ENCODE measurements at regions not wholly inside any gene's neighbourhood (a gene's known extent, or its start where the extent isn't known, plus 50 kb on each side); places are given as distances from the start of the nearest gene placed in this dataset.
"Not testable (repeated sequence)": the region's sequence is repeated elsewhere in the genome, so short reads cannot be mapped to it uniquely, and the experiment has no call there.

DNA sequence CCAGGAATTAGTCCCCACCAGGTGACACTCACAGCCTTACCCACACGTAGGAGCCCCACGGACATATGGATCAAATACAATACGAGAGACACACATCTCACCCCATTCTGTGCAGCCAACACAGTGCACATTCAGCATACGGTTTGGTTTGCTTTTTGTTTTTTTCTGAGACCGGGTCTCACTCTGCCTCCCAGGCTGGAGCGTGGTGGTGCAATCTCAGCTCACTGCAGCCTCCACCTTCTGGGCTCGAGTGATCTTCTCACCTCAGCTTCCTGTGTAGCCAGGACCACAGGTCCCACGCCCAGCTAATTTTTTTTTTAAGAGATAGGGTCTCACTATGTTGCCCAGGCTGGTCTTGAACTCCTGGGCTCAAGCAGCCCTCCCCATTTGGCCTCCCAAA lies 102.8 kb downstream of the POTEB start:
- not testable (repeated sequence) for H3K9me3 Mint-ChIP-seq; H3K4me1 Mint-ChIP-seq; H3K27ac Mint-ChIP-seq; H3K36me3 Mint-ChIP-seq (ENCODE audit: low read depth); ATAC-seq; DNase-seq; H3K27me3 Mint-ChIP-seq; H3K4me3 Mint-ChIP-seq

DNA sequence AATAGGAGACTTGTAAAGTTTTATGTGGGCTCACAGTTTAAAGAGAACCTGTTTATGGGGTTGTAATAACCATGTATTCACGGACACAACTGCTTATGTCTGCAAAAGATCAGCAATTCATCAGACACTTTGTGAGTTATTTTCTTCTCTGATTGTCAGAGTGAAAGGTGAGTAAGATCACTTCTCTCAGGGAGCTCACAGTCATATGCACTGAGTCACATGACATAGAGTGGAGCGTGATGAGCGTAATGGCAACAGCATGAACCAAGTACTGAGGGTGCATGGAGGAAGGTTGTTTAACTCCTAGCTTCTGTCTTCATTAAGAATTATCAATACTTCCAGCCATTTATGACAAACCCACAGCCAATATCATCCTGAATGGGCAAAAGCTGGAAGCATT lies 111.0 kb downstream of the POTEB start:
- not testable (repeated sequence) for H3K27me3 Mint-ChIP-seq; ATAC-seq; H3K27ac Mint-ChIP-seq; H3K36me3 Mint-ChIP-seq (ENCODE audit: low read depth); H3K4me1 Mint-ChIP-seq; H3K9me3 Mint-ChIP-seq; H3K4me3 Mint-ChIP-seq; DNase-seq

DNA sequence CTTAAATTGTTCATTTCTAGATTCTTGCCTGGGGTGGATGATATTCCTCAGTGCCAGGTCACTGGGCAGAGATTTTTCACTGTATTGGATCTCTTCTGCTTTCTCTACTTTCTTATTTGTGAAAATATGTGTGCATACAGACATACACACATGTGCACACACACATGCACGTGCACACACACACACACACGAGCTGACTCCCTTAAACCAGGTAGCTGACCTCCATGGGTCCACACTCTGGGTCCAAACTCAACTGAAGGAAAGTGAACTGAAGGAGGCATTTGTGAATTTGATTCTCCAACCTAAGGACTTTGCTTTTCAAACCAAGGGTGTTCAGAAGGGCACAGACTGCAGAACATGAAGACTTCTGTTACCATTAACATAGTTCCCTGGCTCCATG lies 113.8 kb downstream of the POTEB start:
- H3K4me3 Mint-ChIP-seq; H3K4me1 Mint-ChIP-seq; H3K9me3 Mint-ChIP-seq; H3K36me3 Mint-ChIP-seq (ENCODE audit: low read depth); H3K27me3 Mint-ChIP-seq; ATAC-seq; DNase-seq; H3K27ac Mint-ChIP-seq: not testable (repeated sequence)

DNA sequence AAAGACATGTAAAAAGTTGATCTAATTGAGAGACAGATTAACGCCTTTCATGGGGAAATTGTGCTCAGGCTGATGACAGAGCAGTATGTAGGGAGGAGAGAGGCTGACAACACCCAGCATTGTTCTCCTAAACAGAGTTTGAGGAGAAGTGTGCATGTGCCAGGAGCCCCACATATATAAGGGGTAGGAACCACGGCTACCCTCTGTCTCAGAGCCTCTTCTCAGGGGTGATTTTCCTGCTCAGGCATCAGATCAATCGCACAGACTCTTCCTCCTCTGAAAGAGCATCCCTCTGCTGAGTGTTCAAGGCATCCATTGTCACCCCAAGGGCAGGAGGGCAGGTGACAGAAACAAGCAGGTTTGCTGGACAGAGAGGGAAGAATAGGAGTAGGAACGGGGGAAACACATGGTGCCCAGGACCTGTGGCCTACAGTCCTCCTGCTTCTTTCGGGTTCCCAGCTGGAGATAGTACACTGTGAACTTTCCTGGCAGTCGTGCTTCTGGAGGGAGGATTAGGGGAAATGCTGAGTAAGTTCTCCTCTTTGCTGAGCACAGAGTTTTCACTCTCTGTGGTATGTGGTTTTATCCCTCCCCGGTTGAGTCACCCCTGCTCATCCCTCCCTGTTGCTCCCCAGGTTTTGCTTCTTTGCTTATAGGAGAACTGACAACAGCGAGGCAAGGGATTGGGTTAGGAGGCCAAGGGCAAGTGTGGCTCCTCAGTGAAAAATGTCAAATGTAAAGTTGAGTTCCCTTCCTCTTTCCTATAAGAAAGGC lies 117.1 kb downstream of the POTEB start:
- not testable (repeated sequence) for H3K9me3 Mint-ChIP-seq; DNase-seq; H3K27me3 Mint-ChIP-seq; H3K4me1 Mint-ChIP-seq; H3K27ac Mint-ChIP-seq; H3K36me3 Mint-ChIP-seq (ENCODE audit: low read depth); H3K4me3 Mint-ChIP-seq
- ATAC-seq: peak; percentile 74

DNA sequence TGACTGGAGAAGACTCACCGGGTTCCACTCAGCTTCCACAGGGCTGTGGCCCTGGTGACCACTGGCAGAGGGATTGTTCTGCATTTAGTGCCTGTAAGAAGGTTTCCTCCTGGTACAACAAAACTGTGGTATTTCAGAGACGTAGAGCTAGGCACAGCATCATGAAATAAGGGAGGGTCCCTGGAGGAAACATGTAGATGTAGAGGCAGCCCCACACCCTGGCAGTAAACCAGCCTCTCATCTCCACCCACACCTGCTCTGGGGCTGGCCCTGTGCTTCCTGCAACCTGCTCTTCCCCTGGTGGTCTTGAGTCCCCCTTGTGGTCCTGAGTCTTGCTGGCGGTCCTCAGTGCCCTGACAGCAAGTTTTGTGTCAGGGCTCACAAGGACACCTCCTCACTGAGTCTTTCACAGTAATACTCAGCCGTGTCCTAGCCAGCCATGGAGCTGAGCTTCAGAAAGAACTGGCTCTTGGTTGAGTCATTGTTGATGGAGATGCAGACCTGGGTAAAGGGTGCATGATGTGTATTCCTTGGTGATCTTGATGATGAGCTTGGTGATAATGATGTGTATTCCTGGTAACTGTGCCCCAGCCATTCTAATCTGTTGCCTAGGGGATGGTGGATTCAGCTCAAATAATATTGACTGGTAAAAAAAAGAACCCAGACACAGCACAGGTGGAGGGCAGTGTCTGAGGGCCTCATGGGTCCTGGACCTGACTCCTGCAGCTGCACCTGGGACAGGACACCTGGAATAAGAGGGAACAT lies 118.0 kb downstream of the POTEB start:
- not testable (repeated sequence) for H3K27me3 Mint-ChIP-seq; H3K4me3 Mint-ChIP-seq; H3K27ac Mint-ChIP-seq; H3K9me3 Mint-ChIP-seq; H3K4me1 Mint-ChIP-seq; DNase-seq; H3K36me3 Mint-ChIP-seq (ENCODE audit: low read depth)
- peak; percentile 73 for ATAC-seq

DNA sequence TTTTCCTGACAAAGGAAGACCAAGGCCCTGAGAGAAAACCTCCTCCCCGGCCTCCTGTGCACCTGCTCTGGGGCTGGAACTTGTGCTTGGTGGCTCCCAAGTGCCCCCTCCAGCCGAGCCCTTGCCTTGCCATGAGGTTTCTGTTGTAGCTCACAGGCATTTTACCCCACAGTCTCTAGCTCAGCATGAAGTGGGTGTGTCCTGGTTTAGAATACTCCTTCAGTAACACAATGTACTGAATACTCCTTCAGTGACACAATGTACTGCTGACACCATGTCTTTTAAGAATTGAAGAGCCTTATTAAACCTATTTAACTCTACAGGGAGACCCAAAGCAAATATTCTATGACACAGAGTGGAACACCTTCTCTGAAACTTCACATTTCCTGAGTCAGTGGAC lies 123.7 kb downstream of the POTEB start:
- H3K4me3 Mint-ChIP-seq; H3K36me3 Mint-ChIP-seq (ENCODE audit: low read depth): not testable (repeated sequence)

DNA sequence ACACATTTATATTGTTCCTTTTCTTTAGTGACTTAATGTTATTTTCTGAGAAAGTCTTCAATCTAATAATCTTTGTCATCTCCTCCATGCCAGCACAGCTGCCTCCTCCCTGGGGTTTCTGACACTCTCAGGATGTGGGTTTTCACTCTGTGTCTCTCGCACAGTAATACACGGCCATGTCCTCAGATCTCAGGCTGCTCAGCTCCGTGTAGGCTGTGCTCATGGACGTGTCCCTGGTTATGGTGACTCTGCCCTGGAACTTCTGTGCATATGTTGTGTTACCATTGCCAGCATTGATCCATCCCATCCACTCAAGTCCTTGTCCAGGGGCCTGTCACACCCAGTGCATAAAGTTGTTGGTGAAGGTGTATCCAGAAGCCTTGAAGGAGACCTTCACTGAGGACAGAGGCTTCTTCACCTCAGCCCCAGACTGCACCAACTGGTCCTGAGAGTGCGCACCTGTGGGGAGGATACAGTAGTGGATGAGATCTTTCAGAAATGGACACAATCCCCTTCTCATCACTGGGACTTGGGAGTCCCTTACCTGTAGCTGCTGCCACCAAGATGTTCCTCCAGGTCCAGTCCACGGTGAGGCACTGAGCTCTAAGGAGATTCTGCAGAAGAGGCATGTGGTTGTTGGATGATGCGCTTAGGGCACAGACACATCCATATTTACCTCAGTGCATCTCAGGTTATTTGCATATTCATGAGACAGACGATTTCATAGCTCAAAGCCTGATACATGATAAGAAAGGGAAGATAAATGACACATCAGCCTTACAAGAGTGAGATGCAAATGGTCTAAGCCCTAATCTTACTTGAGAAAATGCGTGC lies 125.2 kb downstream of the POTEB start:
- peak; percentile 80 for ATAC-seq
- H3K36me3 Mint-ChIP-seq (ENCODE audit: low read depth): not testable (repeated sequence)

More for the DNA sequence above, 123.7 kb downstream of the POTEB start:
- DNase-seq, H3K27ac Mint-ChIP-seq, H3K9me3 Mint-ChIP-seq, H3K4me1 Mint-ChIP-seq, ATAC-seq, H3K27me3 Mint-ChIP-seq: not testable (repeated sequence)

DNA sequence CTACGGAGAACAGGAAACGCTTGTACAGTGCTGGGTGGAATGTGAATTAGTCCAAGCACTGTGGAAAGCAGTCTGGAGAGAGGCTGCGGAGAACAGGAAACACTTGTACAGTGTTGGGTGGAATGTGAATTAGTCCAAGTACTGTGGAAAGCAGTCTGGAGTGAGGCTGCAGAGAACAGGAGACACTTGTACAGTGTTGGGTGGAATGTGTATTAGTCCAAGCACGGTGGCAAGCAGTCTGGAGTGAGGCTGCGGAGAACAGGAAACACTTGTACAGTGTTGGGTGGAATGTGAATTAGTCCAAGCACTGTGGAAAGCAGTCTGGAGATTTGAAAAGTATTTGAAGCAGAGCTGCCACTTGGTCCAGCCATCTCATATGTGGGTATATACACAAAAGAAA lies 128.4 kb downstream of the POTEB start:
- ATAC-seq; DNase-seq; H3K36me3 Mint-ChIP-seq (ENCODE audit: low read depth); H3K4me1 Mint-ChIP-seq; H3K4me3 Mint-ChIP-seq; H3K9me3 Mint-ChIP-seq; H3K27ac Mint-ChIP-seq; H3K27me3 Mint-ChIP-seq: not testable (repeated sequence)

More for the DNA sequence above, 125.2 kb downstream of the POTEB start:
- H3K27ac Mint-ChIP-seq, H3K4me1 Mint-ChIP-seq, H3K9me3 Mint-ChIP-seq, H3K27me3 Mint-ChIP-seq, H3K4me3 Mint-ChIP-seq, DNase-seq: not testable (repeated sequence)

DNA sequence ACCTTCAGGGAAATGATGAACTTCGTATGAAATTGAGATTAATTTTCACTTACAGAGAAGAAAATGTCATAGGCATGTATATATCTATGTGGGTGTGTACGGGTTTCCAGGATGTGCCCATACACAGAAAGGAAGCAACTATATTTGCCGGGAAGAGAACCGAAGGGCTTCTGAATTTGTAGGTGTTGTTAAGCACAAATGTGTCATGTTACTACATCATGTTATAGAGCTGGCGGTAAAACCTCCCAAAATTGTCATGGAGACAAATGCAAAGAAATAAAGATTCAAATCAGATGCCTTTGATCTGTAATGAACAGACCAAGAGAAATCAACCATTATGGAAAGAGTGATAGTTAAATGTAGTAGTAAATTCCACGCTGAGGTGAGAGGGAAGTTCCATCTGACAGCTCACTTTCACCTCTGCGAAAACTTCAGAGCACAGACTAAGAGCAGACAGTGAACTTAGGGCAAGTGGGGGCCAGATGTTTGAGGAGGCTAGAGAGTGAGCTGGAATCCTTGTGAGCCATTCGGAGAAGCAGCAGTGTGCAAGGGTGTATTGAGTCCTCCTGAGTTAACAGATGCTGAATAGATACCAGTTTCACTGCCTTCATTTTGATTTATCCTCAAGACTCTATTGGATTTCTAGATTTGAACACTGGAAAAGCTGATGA lies 133.2 kb downstream of the POTEB start:
- H3K27me3 Mint-ChIP-seq; H3K9me3 Mint-ChIP-seq; H3K36me3 Mint-ChIP-seq (ENCODE audit: low read depth); H3K4me3 Mint-ChIP-seq; H3K4me1 Mint-ChIP-seq; DNase-seq: not testable (repeated sequence)
- peak; percentile 96 for ATAC-seq
- peak overlapping the region; percentile 89 for H3K27ac Mint-ChIP-seq

DNA sequence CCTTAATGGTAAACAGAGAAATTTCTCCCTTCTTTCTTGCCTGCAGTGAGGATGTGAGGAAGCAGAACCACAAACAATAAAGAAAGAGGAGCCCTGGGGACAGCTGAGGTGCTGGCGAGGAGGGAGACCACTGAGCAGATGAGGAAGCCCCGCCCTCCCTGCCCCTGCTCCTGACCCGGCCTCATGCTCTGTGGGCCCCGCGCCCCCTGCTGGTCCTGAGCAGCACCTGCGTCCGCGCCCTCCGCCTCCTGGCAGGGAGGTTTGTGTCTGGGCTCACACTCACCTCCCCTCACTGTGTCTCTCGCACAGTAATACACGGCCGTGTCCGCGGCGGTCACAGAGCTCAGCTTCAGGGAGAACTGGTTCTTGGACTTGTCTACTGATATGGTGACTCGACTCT lies 135.5 kb downstream of the POTEB start:
- H3K36me3 Mint-ChIP-seq (ENCODE audit: low read depth); H3K27me3 Mint-ChIP-seq; ATAC-seq; DNase-seq; H3K4me3 Mint-ChIP-seq; H3K4me1 Mint-ChIP-seq; H3K27ac Mint-ChIP-seq; H3K9me3 Mint-ChIP-seq: not testable (repeated sequence)

DNA sequence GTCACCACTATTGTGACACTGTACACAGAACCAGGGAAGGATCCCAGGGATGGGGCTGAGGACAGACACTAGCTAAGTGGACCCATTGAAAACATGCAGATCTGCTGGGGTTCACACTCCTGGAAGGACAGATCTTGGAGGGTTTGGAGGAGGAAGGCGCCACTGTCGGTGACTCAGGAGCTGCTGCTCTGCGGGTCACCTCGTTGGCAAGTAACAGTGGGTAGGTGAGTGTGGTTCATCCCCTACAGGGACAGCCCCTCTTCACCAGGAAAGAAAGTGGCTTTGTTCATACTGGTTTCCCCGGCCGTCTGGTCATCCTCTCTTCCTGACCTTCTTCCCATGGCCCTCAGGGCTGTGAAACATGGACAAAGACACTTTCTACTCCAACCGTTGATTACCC lies 139.5 kb downstream of the POTEB start:
- not testable (repeated sequence) for H3K27ac Mint-ChIP-seq, H3K9me3 Mint-ChIP-seq

DNA sequence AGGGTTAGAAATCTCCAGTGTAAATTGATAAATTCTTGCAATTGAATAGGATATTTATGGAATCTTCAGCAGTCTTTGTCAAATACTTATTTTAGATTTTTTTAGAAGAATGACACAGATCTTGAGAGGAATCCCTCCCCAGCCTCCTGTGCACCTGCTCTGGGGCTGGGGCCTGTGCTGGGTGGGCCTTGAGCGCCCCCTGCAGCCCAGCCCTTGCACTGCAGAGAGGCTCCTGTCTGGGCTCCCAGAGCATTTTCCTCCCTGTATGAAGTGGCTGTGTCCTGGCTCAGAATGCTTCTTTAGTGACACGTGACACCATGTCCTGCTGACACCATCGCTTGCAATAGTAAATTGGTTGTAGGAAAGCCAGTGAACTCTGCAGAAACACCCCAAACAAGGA lies 141.1 kb downstream of the POTEB start:
- not testable (repeated sequence) for H3K36me3 Mint-ChIP-seq (ENCODE audit: low read depth); H3K4me3 Mint-ChIP-seq; H3K9me3 Mint-ChIP-seq; ATAC-seq; H3K27ac Mint-ChIP-seq; DNase-seq; H3K27me3 Mint-ChIP-seq; H3K4me1 Mint-ChIP-seq

More for the DNA sequence above, 139.5 kb downstream of the POTEB start:
- not testable (repeated sequence) for H3K4me1 Mint-ChIP-seq; H3K36me3 Mint-ChIP-seq (ENCODE audit: low read depth); H3K4me3 Mint-ChIP-seq; DNase-seq; H3K27me3 Mint-ChIP-seq; ATAC-seq

DNA sequence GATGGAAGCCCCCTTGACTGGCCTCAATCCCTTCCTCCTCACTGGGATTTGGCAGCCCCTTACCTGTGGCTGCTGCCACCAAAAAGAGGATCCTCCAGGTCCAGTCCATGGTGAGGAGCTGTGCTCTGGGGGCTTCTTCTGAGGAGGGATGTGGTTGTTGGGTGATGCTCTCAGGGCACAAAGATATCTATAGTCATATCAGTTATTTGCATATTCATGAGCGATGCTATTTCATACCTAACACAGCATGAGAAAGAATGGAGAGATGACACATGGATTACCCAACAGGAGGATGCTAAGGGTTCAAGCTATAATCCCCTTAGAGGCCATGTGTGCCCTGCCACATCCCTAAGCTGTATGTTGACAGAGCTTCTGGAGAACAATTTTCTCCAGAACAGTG lies 141.7 kb downstream of the POTEB start:
- not testable (repeated sequence) for H3K4me1 Mint-ChIP-seq

DNA sequence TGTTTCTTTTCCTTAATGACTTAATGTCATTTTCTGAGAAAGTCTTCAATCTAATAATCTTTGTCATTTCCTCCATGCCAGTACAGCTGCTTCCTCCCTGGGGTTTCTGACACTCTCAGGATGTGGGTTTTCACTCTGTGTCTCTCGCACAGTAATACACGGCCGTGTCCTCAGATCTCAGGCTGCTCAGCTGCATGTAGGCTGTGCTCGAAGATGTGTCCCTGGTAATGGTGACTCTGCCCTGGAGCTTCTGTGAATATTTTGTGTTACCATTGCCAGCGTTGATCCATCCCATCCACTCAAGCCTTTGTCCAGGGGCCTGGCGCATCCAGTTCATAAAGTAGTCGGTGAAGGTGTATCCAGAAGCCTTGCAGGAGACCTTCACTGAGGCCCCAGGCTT lies 142.2 kb downstream of the POTEB start:
- not testable (repeated sequence) for H3K4me1 Mint-ChIP-seq; H3K36me3 Mint-ChIP-seq (ENCODE audit: low read depth); H3K9me3 Mint-ChIP-seq; DNase-seq; H3K27ac Mint-ChIP-seq; H3K27me3 Mint-ChIP-seq; H3K4me3 Mint-ChIP-seq; ATAC-seq

More for the DNA sequence above, 141.7 kb downstream of the POTEB start:
- not testable (repeated sequence) for H3K9me3 Mint-ChIP-seq; DNase-seq; H3K27ac Mint-ChIP-seq; H3K4me3 Mint-ChIP-seq; H3K27me3 Mint-ChIP-seq; H3K36me3 Mint-ChIP-seq (ENCODE audit: low read depth)
- peak; percentile 74 for ATAC-seq
